Limb (tissue), 2 donors: ENCODE measurements at regions not wholly inside any gene's neighbourhood (a gene's known extent, or its start where the extent isn't known, plus 50 kb on each side); places are given as distances from the start of the nearest gene placed in this dataset.
A peak's percentile ranks its signal among the peaks of the same experiment; 100 is the strongest.

Experiments
- DNase-seq, 2 donors: peaks; one replicate each; pipeline ENCODE4 v3.0.0-alpha.2; 2016; ENCODE audit errors: extremely low spot score in 2 of 2

DNA sequence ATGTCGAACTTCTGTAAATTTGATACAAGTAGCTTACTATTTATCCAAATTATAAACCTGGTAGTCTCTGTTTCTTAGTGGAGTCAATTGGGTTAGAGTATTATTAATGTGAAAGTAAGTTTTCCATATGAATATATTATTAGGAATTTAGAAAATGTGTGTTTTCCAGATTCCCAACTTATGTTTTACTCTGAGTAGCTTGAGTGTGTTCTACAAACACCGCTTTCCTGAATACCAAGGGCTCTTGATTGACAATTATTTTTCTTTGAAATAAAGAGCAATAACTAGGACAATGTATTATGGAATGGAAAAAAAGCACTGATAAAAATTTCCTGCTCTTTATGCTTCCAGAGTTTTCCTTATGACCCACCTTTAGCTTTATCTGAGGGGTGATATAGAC is 233.6 kb downstream of the POSTN start:
- DNase-seq: no peak

DNA sequence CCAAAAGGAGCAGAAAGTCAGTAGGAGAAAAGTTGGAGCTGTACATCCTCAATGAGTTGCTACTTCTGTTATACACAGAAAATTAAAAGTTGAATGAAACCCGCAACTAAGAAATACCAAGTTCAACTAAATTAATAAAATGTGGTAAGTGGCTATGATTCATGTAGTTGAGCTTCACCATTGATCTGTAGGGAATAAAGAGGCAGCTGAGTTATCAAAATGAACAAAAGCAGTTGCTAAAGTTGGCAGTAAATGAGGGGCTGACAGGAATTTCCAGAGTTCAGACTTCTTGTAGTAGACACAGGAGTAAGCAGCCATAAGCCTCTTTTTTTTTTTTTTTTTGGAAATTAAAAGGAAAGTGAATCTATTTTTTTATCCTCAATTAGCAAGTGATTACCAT is 234.6 kb downstream of the POSTN start:
- DNase-seq: no peak

DNA sequence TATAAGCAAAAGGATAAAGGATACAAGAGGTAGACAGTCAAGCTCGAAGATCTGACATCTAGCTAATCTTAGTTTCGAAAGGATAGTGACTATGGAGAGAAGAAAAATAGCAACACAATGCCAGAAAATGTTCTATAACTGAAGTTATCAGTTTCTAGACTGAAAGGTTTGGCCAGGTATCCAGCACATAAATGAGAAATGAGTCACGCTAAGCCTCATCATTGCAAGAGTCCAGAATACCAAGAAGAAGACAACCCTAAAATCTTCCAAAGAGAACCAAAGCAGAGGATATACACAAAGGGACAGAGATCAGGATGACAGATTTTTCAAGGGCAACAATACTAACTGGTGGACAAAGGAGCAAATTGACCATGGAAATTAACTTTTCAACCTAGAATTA is 237.0 kb downstream of the POSTN start:
- no peak for DNase-seq

DNA sequence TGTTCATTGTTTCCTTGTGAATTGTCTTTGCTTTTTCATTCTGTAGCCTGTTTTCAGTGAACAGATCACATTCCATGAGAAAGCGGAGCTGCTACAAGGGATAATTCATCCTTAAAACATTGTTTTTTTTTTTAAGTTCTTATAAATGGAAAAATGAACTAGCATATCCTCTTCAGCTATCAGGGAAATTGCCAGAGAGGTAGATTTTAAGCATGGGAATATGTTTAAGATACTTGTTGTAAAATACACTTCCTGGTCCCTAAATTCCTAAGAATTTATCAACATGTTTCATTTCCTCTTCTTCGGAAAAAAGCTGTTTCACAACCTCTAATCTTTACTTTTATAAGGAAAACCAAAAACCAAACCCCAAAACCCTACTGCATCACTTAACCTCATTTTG is 238.0 kb downstream of the POSTN start:
- no peak for DNase-seq

DNA sequence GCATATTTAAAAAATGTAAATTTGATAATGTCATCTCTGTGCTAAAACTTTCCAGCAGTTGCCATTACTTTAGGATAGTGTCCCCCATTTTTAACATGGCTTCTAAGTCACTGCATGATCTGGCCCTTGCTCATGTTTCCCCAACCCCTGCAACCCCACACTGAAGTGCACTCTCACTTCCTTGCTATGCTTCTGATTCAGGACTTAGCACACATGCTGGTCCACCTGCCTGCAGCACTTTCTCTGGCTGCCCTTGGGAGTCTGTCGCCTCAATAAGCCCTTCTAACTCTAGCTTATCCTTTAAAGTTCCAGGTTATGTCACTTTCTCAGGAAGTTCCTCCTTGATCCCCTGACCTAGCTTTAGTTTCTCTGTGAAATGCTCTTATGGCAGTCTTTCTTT is 241.0 kb downstream of the POSTN start:
- DNase-seq: no peak

DNA sequence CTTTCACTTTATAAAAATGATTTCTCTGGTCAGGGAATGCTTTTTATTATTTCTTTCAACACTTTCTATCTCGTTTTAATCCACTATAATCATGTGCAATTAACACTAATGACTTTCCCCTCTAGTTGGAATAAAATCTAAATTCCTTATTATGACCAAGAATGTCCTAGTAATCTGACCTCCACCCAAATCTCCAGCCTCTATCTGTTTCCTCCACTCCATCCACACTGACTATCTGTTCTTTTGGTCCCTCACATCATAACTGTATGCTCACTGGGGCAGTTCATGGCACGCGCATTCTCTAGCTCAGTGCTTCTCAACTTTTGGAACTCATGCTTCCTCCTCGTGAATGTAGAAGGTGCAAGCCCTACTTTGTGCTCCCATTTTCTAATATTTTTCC is 244.7 kb downstream of the POSTN start:
- no peak for DNase-seq

DNA sequence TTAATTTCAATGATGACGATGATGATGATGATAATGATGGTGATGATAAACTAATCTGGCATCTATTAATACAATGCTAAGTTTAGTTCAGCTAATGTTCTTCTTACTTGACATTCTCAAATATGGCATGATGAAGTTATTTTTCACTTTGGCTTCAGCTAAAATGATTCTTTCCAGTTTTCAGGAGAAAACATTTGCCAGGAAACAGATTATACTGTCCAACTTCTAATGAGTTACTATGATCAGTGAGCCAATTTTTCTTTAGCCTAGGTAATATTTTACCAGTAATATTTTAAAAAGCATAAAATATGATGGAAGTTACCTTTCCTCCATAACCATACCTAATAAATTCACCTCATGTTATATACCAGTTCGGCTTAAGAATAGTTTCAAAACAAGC is 245.7 kb upstream of the CSNK1A1L start:
- no peak for DNase-seq

DNA sequence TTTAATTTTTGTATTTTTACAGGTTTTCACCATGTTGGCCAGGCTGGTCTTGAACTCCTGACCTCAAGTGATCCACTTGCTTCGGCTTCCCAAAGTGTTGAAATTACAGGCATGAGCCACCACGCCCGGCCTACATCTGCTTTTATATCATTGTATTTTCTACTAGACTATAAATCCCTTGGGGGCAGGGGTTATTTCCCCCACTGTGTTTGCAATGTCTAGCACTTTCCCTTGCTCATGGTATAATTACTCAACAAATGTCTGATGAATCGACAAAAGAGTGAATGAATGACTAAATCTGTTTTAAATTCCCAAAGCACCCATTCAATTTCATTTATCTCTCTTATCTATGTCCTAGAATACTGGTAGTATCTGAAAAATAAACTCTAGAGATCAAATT is 244.5 kb upstream of the CSNK1A1L start:
- DNase-seq: no peak

DNA sequence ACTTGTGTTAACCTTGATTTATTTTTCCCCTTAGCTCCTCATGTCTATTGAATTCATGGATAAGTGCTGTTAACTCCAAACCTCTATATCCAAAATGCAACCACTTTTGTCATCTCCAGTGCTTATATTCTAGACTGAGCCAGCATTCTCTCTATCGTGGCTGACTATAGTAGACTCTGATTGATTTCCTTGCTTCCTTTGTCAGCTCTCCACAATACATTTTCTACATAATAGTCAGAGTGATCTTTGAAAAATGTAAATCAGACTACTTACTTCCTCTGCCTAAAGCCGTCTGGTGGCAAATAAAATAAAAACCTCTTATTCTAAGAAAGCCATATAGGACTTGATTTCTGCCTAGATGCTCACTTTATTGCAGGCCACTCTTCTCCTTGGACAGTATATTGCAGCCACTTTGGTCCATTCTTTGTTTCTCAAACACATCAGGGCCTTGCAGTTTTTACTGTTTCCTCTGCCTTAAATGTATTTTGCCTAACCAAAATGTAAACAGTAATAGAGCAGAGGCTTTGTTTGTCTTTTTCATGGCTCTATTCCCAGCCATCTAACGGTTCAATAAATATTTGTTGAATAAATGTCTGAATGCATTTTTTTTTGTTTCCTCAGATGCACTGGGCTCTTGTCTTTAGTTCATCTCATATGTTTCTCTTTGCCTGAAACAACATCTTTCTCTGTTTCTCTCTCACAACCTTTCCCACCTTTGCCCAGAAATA is 243.6 kb upstream of the CSNK1A1L start:
- DNase-seq: no peak

DNA sequence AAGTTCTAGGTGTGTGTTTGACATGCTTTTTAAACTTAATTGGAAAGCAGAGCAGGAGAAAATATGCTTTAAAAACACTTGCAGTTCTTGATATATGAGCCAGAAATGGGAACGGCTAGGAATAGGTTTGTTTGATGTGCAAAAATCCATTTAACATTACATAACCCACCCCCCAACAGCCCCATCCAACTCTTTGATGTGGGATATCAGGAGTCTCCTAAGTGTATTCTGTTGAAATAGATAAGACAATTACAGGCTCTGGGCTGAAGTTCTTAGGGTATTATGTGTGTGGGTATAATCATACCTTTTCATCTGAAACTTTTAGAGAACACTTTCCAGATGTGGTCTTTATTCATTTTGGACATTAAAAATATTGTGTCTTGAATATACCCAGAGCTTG is 240.4 kb upstream of the CSNK1A1L start:
- no peak for DNase-seq

DNA sequence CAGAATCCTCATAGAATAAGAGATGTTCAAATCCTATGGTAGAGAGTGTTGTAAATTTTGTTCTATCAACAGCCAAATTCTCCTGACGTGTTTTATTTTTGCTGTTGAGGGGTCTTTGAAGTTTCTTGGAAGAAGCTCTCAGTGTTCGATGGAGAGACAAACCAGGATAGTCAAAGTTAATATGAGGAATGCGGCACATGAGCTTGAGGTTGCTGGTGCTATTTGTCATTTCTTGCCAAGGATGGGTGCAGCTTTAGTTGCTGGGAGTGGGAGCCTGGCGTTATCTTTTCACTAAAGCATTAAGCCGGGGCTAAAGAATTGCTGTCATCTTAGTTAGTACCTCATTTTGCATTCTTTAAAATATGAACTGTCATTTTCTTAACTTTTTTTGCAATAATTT is 239.9 kb upstream of the CSNK1A1L start:
- no peak for DNase-seq

DNA sequence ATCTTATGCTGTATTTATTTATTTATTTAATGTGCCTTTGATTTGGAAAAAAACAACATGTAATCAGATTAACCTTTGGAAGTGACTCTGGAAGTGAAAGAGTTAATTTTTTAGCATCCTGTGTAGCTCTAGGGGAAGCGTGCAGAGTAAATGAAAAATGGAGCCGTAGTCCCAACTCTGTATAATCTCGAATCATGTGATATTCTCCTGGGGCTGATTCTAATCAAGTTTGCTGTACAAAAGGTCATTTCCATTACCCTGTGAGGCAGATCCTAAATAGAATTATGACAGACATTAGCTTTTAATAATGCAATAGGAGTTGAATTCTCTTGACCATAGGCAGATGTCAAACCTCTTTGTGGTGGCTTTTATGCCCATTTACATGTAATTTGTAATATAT is 238.6 kb upstream of the CSNK1A1L start:
- no peak for DNase-seq

DNA sequence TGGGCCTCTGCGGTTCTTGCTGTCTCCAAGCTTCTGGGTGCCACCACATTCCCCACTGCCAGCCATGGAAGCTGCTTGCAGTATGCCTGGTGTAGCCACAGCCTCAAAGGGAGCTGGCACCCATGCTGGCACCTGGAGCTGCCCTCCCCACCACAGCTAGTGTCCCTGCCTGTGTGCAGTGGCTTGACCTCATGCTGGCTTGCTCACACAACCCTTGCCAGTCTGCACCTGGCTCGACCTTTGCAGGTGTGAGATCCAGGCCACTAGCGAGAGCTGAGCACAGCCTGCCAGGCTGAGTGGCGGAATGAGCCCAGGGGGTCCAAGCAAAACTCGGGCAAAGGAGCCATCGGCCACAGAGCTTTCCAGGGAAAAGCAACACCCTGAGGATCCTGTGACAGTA is 236.7 kb upstream of the CSNK1A1L start:
- DNase-seq: no peak

DNA sequence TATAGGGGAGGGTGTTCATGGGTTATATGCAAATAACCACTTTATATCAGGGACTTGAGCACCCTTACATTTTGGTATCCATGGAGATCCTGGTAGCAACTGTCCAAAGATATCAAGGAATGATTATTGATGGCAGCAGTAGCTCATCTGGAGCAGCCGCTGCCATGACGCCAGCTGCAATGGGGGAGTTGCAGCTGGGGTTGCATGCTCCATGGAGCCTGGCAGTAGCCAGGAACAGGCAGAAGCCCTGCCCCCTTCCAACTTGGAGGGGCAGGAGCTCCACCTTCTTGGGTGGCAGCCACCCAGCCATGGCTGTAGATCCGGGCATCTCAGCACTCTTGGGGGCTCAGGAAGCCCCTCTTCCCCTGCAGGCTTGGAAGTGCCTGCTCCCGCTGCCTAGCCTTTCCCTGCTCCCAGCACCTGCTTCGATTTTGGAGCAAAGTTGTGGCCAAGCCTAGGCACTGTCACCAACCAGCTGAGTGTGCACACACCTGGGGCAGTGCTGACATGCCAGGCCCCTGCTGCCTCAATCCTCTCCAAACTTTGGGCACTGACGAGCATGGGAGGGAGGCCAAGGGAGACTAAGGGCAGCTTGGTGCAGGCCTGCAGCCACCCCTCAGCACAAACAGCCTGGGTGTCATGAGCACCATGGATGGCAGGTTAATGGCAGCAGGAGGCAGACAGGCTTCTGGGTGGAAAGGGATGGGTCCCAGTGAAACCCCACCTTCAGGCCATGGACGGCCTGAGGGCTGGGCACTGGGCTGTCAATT is 235.6 kb upstream of the CSNK1A1L start:
- no peak for DNase-seq

DNA sequence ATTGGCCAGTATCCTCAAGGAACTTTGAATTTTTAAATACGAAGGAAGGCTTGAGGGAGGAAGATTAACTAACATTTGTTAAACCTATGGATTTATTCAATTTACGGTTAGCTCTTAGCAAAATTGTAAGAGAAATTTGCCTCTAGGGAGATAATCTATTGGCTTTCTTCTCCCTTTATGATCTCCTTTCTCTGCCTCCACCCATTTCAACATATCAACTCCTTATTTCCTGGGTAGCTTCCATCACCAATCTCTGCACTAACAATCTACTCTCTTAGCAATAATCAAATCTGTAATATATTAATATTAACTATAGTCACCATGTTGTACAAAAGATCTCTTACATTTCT is 233.9 kb upstream of the CSNK1A1L start:
- DNase-seq: no peak

DNA sequence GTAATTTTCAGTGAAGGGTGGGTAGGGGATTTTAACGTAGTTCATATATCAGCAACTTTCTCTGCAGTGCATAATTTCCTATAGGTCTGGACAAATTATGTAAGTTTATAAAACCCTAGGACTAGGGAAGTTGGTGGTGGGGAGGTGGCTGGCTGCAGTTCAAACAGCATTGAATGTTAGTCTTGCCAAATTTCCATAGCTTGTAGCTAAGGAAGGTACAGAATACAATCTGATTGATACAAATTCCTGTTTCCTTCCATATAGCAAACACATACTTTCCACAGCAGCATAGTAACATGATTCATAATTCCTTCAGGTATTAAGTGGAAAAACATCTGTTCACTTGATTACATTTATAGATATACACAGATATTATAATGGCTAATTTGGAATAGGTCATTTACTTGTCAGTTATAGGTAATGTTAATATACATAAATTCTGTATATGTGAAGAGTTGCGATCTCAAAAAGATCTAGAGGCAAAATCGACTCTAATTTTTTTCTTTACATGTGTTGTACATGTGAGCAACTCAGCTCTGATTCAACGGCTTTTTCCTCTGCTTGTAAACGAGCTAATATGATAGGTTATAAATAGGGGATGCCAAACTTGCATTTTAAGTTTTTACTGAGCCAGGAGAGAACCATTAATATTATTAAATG is 233.4 kb upstream of the CSNK1A1L start:
- peak in 1 of 2 donors; percentile 82 for DNase-seq

DNA sequence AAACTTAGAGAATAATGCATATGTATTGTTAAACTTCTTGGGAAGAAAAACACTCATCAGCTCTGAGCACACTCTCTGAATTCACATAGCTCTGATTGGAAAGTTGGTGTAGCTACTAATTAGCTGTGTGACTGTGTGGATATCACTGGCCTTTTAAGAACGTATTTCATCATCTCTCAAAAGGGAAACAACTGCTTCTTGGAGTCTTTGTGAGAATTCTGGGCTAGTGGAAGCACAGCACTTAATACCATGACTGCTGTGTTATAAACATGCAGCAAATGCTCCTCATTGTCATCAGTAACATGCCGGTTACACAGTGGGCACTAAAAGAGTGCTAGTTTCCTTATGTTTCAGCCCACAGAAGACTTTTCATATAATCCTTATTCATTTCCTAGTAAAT is 220.9 kb upstream of the CSNK1A1L start:
- no peak for DNase-seq

DNA sequence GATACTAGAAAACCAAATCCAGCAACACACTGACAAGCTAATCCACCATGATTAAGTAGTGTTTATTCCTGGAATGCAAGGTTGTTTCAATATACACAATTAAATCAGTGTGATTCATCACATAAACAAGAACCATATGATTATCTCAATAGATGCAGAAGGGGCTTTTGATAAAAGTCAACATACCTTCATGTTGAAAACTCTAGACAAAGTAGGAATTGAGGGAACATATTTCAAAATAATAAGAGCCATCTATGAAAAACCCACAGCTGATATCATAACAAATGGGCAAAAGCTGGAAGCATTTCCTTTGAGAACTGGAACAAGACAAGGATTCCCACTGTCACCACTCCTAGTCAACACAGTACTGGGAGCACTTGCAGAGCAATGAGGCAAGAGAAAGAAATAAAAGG is 213.6 kb upstream of the CSNK1A1L start:
- DNase-seq: no peak

DNA sequence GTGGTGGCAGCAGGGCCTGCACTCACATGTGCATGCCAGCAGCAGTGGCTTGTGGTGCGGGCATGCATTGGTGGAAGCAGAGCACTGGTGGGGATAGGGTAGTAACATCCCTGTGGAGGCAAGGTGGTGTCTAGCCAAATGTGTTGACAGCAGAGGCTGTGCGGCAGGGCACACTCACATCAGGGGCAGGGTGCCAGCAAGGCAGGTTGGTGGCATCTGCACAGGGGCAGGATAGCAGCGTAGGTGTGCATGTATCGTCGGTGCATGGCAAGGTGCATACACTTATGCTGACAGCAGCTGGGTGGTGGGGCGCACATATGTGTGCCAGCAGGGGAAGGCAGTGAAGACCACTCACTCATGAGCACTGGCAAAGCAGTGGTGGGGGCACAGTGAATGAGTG is 211.5 kb upstream of the CSNK1A1L start:
- DNase-seq: no peak

DNA sequence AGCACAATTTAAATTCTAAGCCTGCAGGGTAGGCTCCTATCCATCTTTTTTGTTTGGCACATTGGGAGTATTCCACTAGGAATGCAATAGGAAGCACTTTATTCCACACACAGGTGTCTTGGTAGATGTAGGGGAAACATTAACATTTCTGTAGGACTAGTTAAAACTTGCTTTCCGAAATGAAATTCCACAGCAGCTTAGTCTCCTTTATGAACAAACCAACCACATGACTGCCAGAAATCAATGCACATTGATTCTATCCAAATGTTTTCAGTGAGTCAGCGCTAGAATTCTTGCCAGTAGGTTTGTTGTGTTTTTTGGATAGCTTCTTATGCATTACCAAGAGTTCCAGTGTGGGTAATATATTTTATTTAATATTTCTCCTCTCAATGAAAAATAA is 207.9 kb upstream of the CSNK1A1L start:
- DNase-seq: peak in 1 of 2 donors; percentile 76

DNA sequence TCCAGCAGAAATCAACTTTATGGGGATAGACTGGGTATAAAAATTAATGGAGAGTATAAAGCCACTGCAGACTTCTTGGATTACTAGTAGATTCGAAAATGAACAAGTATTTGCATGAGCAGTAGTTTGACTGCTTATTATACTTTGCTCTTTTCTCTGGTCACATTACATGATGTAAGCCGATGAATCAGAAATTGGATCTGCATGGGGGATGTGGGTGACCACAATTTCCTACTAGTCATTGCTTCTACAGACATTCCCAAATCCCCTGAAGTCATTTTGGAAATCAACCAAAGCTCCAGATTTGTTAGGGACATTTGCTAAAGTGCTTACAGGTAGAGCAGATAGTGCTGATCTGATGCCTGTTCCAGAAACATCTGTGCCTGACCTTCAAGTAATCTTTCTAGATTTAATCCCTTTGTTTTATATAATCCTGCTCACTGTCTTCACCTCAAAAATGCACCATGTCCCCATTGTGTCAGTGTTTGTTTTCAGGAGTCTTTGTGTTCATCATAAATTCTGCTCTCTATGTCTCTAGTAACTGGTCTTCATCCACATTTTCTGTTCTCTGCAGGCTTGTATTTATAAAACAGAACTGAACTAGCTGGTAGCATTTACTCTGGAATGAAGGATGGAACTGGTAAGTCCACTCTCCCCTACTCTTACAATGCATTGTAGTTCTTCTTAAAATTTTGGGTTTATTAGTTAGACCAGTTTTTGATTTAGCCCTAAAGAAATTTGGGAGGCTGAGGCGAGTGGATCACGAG is 201.5 kb upstream of the CSNK1A1L start:
- DNase-seq: peak in 1 of 2 donors; percentile 38

DNA sequence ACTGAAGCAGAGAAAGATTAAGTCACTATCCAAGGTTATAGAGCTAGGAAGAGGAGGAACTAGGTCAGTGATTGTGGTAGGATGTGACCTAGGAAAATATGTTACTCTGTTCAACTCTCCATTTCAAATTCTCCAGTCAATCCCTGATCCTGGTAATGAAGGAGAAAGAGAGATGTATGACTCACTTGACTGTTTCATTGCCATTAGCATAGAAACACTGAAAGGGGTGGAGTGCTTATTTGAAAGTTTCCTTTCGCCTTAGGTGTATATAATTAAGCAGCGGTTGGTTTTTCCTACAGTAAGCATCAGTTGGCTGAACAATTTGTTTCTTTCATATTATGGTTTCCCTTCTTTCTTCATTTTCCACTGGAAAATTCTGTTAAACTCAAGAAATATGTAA is 198.1 kb upstream of the CSNK1A1L start:
- DNase-seq: no peak
